Panc1 (cell line): ENCODE measurements at regions not wholly inside any gene's neighbourhood (a gene's known extent, or its start where the extent isn't known, plus 50 kb on each side); places are given as distances from the start of the nearest gene placed in this dataset.
"Not testable (repeated sequence)": the region's sequence is repeated elsewhere in the genome, so short reads cannot be mapped to it uniquely, and the experiment has no call there.

Experiments used
- ATAC-seq: fragments of 200-7000 bp; cut with Tn5 transposase; 2 replicates; pipeline ENCODE4 v1.9.1; 2020; ENCODE audit warnings: mild to moderate bottlenecking, moderate library complexity
- BruUV-seq: library from RNA; stranded (reverse); fragments of 400-500 nt; replicated peaks from 2 replicates; lab custom pipeline; 2021; lab: Mats Ljungman, UMichigan
- CTCF ChIA-PET: fragments of 300-600 bp; sonication (Branson Sonifier 250); formaldehyde crosslinking; loops from one replicate; lab custom pipeline; 2022; ENCODE audit warnings: antibody characterized with exemption; lab: Charles Lee
- POLR2A ChIA-PET: fragments of 300-600 bp; sonication (Branson Sonifier 250); formaldehyde crosslinking; loops from one replicate; lab custom pipeline; 2022; ENCODE audit warnings: antibody characterized with exemption; lab: Charles Lee
- DNase-seq: peaks from one replicate; pipeline ENCODE4 v3.0.0-alpha.2; 2010; ENCODE audit warnings: low read depth, low spot score
- H3K27ac ChIP-seq: 2 replicates; pipeline ENCODE4 v1.5.1; 2011; ENCODE audit warnings: mild to moderate bottlenecking, low read length, inconsistent platforms
- H3K27me3 ChIP-seq: fragments of 200-500 bp; sonication (Bioruptor generic); 2 replicates; pipeline ENCODE4 v1.6.0; 2014; ENCODE audit warnings: low read length, inconsistent platforms; ENCODE audit not compliant: control insufficient read depth, insufficient read depth
- H3K36me3 ChIP-seq: fragments of 200-500 bp; sonication (Bioruptor generic); 2 replicates; pipeline ENCODE4 v1.5.1; 2014; ENCODE audit warnings: inconsistent platforms, mild to moderate bottlenecking, low read length, moderate library complexity; ENCODE audit not compliant: control insufficient read depth, insufficient read depth
- H3K4me1 ChIP-seq: 2 replicates; pipeline ENCODE4 v1.5.1; 2011; ENCODE audit warnings: inconsistent platforms, mild to moderate bottlenecking, low read length, moderate library complexity; ENCODE audit not compliant: control insufficient read depth, insufficient read depth
- H3K4me3 ChIP-seq, 2 experiments: 2 replicates each; pipeline ENCODE4 v1.5.1; 2011 to 2012; ENCODE audit warnings: low read depth in 2 of 2, low read length in 2 of 2, mild to moderate bottlenecking in 2 of 2, inconsistent platforms in 1 of 2, moderate library complexity in 1 of 2
- H3K9me3 ChIP-seq: fragments of 200-500 bp; sonication (Bioruptor generic); 2 replicates; pipeline ENCODE4 v1.5.1; 2014; ENCODE audit warnings: low read depth, mild to moderate bottlenecking, inconsistent platforms, low read length, moderate library complexity; ENCODE audit not compliant: control insufficient read depth, insufficient read depth
- CTCF ChIP-seq: fragments of 450-650 bp; IDR thresholded peaks from 2 replicates; pipeline ENCODE4 v1.5.1; 2017; ENCODE audit warnings: mild to moderate bottlenecking
- POLR2AphosphoS5 ChIP-seq: IDR thresholded peaks from 2 replicates; pipeline ENCODE4 v1.6.1; 2012; ENCODE audit warnings: mild to moderate bottlenecking, low read depth, low read length, moderate library complexity
- REST ChIP-seq, 2 experiments: IDR thresholded peaks; 2 replicates each; pipeline ENCODE4 v1.6.1; 2011 to 2012; ENCODE audit warnings: low read depth in 2 of 2, control low read depth in 1 of 2, low read length in 1 of 2, mild to moderate bottlenecking in 1 of 2, moderate library complexity in 1 of 2; ENCODE audit not compliant: insufficient read depth in 1 of 2
- SIN3A ChIP-seq: IDR thresholded peaks from 2 replicates; pipeline ENCODE4 v1.6.1; 2012; ENCODE audit warnings: low read depth, mild to moderate bottlenecking, low read length, moderate library complexity, borderline replicate concordance; ENCODE audit not compliant: insufficient read depth
- TCF7L2 ChIP-seq: IDR thresholded peaks from 2 replicates; pipeline ENCODE4 v1.6.1; 2011; ENCODE audit warnings: mild to moderate bottlenecking, low read depth, low read length, inconsistent platforms
- in situ Hi-C: cut with HindIII; loops from 2 replicates; pipeline ENCODE4 v1.10.0; 2016; ENCODE audit warnings: low sequenced_read_pairs, low pct_unique_long_range_greater_than_20kb
- intact Hi-C: fragments of 100-400 bp; cut with micrococcal nuclease; formaldehyde crosslinking; loops from one replicate; pipeline ENCODE4 v1.10.0; 2022; ENCODE audit not compliant: unreplicated experiment

- no peak overlapping the region for H3K27ac ChIP-seq
- POLR2A ChIA-PET: no interaction called here
- BruUV-seq: no TSS peak
- intact Hi-C loops: no loop called here
- H3K4me3 ChIP-seq: no peak overlapping the region
- H3K9me3 ChIP-seq: no peaks in the 10 kb centered on the region
- CTCF ChIA-PET: no interaction called here
- DNase-seq: no peak
- TF ChIP-seq SIN3A (no peak), POLR2AphosphoS5 (no peak), CTCF (no peak)
- H3K4me1 ChIP-seq: no peaks in the 10 kb centered on the region
- in situ Hi-C loops: no loop called here
- H3K27me3 ChIP-seq: no peaks in the 10 kb centered on the region
- no peak for ATAC-seq
- H3K36me3 ChIP-seq: no peaks in the 10 kb centered on the region
Observed at GRCh38 chr18:1026930-1027329, 122.3 kb downstream of the ADCYAP1 start.

- POLR2A ChIA-PET, H3K36me3 ChIP-seq, H3K9me3 ChIP-seq, H3K27me3 ChIP-seq, DNase-seq, in situ Hi-C loops, intact Hi-C loops, BruUV-seq, ATAC-seq, CTCF ChIA-PET, H3K27ac ChIP-seq, H3K4me1 ChIP-seq, H3K4me3 ChIP-seq: not testable (repeated sequence)
Observed at GRCh38 chr18:1033092-1033491, 128.4 kb downstream of the ADCYAP1 start.

GRCh38 chr18:1034971-1035370, 130.3 kb downstream of the ADCYAP1 start:
- no peaks in the 10 kb centered on the region for H3K4me1 ChIP-seq
- BruUV-seq: no TSS peak
- H3K27ac ChIP-seq: no peak overlapping the region
- no peaks in the 10 kb centered on the region for H3K27me3 ChIP-seq
- ChIA-PET CTCF (no interaction called here), POLR2A (no interaction called here)
- H3K4me3 ChIP-seq: no peak overlapping the region
- intact Hi-C loops: no loop called here
- DNase-seq (no peak), ATAC-seq (no peak)
- H3K9me3 ChIP-seq: no peaks in the 10 kb centered on the region
- no peak for TF ChIP-seq REST (IDR thresholded peaks at IDR 0.05; ENCODE audit: insufficient read depth in 1 of 2, low read depth in 2 of 2, low read length in 1 of 2)
- TF ChIP-seq POLR2AphosphoS5: no peak
- no peak for TF ChIP-seq SIN3A
- TF ChIP-seq TCF7L2: no peak
- no peak for TF ChIP-seq CTCF
- H3K36me3 ChIP-seq: no peaks in the 10 kb centered on the region
- in situ Hi-C loops: no loop called here
